CD4-positive, alpha-beta T cell treated with Interleukin-21 for 1 hour (primary cell): ENCODE measurements at regions not wholly inside any gene's neighbourhood (a gene's known extent, or its start where the extent isn't known, plus 50 kb on each side); places are given as distances from the start of the nearest gene placed in this dataset.
"Not testable (repeated sequence)": the region's sequence is repeated elsewhere in the genome, so short reads cannot be mapped to it uniquely, and the experiment has no call there.

ENCODE experiments used
- DNase-seq: peaks from one replicate; pipeline ENCODE4 v3.0.0-alpha.2; 2020

GRCh38 chr16:52727441-52727840, 180.5 kb upstream of the TOX3 start:
- DNase-seq: no peak

GRCh38 chr16:52725461-52725860, 178.5 kb upstream of the TOX3 start:
- no peak for DNase-seq

- no peak for DNase-seq
These were observed 178.1 kb upstream of the TOX3 start for GRCh38 chr16:52725043-52725442.

GRCh38 chr16:52721331-52721730, 174.4 kb upstream of the TOX3 start:
- no peak for DNase-seq

- DNase-seq: no peak
These were observed 171.1 kb upstream of the TOX3 start for GRCh38 chr16:52718046-52718445.

GRCh38 chr16:52713740-52714139, 166.8 kb upstream of the TOX3 start:
- DNase-seq: no peak

- no peak for DNase-seq
These were observed 162.4 kb upstream of the TOX3 start for GRCh38 chr16:52709306-52709705.

GRCh38 chr16:52708476-52708875, 161.5 kb upstream of the TOX3 start:
- DNase-seq: no peak

GRCh38 chr16:52707676-52708337, 160.9 kb upstream of the TOX3 start:
- no peak for DNase-seq

- no peak for DNase-seq
These were observed 158.2 kb upstream of the TOX3 start for GRCh38 chr16:52705122-52705521.

GRCh38 chr16:52697971-52698370, 151.0 kb upstream of the TOX3 start:
- no peak for DNase-seq

- DNase-seq: no peak
These were observed 149.2 kb upstream of the TOX3 start for GRCh38 chr16:52696126-52696525.

GRCh38 chr16:52690468-52690867, 143.5 kb upstream of the TOX3 start:
- DNase-seq: no peak

- no peak for DNase-seq
These were observed 134.1 kb upstream of the TOX3 start for GRCh38 chr16:52680993-52681392.

GRCh38 chr16:52677501-52677900, 130.6 kb upstream of the TOX3 start:
- DNase-seq: no peak

- no peak for DNase-seq
These were observed 130.0 kb upstream of the TOX3 start for GRCh38 chr16:52676959-52677358.

GRCh38 chr16:52671590-52671989, 124.6 kb upstream of the TOX3 start:
- DNase-seq: no peak

- no peak for DNase-seq
These were observed 111.0 kb upstream of the TOX3 start for GRCh38 chr16:52657924-52658323.

GRCh38 chr16:52655916-52656315, 109.0 kb upstream of the TOX3 start:
- DNase-seq: not testable (repeated sequence)

GRCh38 chr16:52655156-52655555, 108.2 kb upstream of the TOX3 start:
- DNase-seq: not testable (repeated sequence)

- no peak for DNase-seq
These were observed 105.1 kb upstream of the TOX3 start for GRCh38 chr16:52652033-52652432.

- DNase-seq: no peak
These were observed 103.8 kb upstream of the TOX3 start for GRCh38 chr16:52650789-52651188.

- no peak for DNase-seq
These were observed 103.4 kb upstream of the TOX3 start for GRCh38 chr16:52650318-52650717.

GRCh38 chr16:52649870-52650269, 102.9 kb upstream of the TOX3 start:
- no peak for DNase-seq

GRCh38 chr16:52647588-52647987, 100.6 kb upstream of the TOX3 start:
- no peak for DNase-seq

GRCh38 chr16:52643006-52643405, 96.1 kb upstream of the TOX3 start:
- DNase-seq: no peak
